H1 (cell line): ENCODE measurements at regions not wholly inside any gene's neighbourhood (a gene's known extent, or its start where the extent isn't known, plus 50 kb on each side); places are given as distances from the start of the nearest gene placed in this dataset.
A peak's percentile ranks its signal among the peaks of the same experiment; 100 is the strongest.
"Not testable (repeated sequence)": the region's sequence is repeated elsewhere in the genome, so short reads cannot be mapped to it uniquely, and the experiment has no call there.

Experiments used
- CTCF ChIA-PET: fragments of 300-600 bp; sonication (Branson Sonifier 250); formaldehyde crosslinking; loops from one replicate; lab custom pipeline; 2021; ENCODE audit not compliant: partially characterized antibody; lab: Charles Lee
- POLR2A ChIA-PET: fragments of 300-600 bp; sonication (Branson Sonifier 250); formaldehyde crosslinking; loops from one replicate; lab custom pipeline; 2021; ENCODE audit warnings: inconsistent platforms; ENCODE audit not compliant: partially characterized antibody; lab: Charles Lee
- DNase-seq, 2 experiments: peaks; one replicate each; pipeline versions ENCODE4 v3.0.0 to v3.0.0-alpha.2; 2010 to 2022; ENCODE audit warnings: low spot score in 2 of 2, low read depth in 1 of 2, mixed read lengths in 1 of 2
- FAIRE-seq: peaks from 2 replicates; lab custom pipeline; 2011; peaks lifted over from hg19 to GRCh38; lab: Jason Lieb, UNC
- H2AFZ ChIP-seq: 2 replicates; pipeline ENCODE4 v1.8.1; 2012; ENCODE audit warnings: low read length, inconsistent platforms
- H2AK5ac ChIP-seq: 2 replicates; pipeline ENCODE4 v1.6.1; 2013; ENCODE audit warnings: low read depth, low read length
- H2BK120ac ChIP-seq: replicated peaks from 2 replicates; pipeline ENCODE3; 2013; ENCODE audit warnings: low read depth, low read length, inconsistent platforms
- H2BK12ac ChIP-seq: 2 replicates; pipeline ENCODE4 v1.6.1; 2013; ENCODE audit warnings: low read depth, low read length
- H2BK15ac ChIP-seq: 2 replicates; pipeline ENCODE4 v1.6.1; 2013; ENCODE audit warnings: low read length
- H2BK20ac ChIP-seq: 2 replicates; pipeline ENCODE4 v1.6.1; 2013; ENCODE audit warnings: low read length
- H2BK5ac ChIP-seq: 2 replicates; pipeline ENCODE4 v1.6.1; 2013; ENCODE audit warnings: low read depth, low read length
- H3K14ac ChIP-seq: 2 replicates; pipeline ENCODE4 v1.6.1; 2013; ENCODE audit warnings: inconsistent platforms; ENCODE audit not compliant: insufficient read length
- H3K18ac ChIP-seq: 2 replicates; pipeline ENCODE4 v1.6.1; 2013; ENCODE audit warnings: low read length; ENCODE audit errors: extremely low read depth
- H3K23ac ChIP-seq: 2 replicates; pipeline ENCODE4 v1.6.1; 2013; ENCODE audit warnings: inconsistent platforms; ENCODE audit not compliant: insufficient read length
- H3K23me2 ChIP-seq: 2 replicates; pipeline ENCODE4 v1.6.1; 2013; ENCODE audit warnings: low read depth, low read length
- H3K27ac ChIP-seq: 2 replicates; pipeline ENCODE4 v1.6.1; 2011; ENCODE audit warnings: low read depth, low read length, inconsistent platforms
- H3K27me3 ChIP-seq, 4 experiments: replicated peaks in 1 of 4; 1 replicate in 1 of 4; 2 replicates in 3 of 4; pipeline versions ENCODE4 v1.6.1 to v1.8.1; 2011 to 2013; ENCODE audit warnings: low read length in 3 of 4, mild to moderate bottlenecking in 3 of 4, inconsistent platforms in 2 of 4, mixed read lengths in 2 of 4, moderate library complexity in 1 of 4; ENCODE audit not compliant: control insufficient read depth in 3 of 4, insufficient read depth in 3 of 4; ENCODE audit errors: extremely low read depth in 1 of 4
- H3K36me3 ChIP-seq, 4 experiments: 2 replicates each; pipeline versions ENCODE4 v1.6.1 to v1.8.1; 2011 to 2013; ENCODE audit warnings: mild to moderate bottlenecking in 4 of 4, low read length in 3 of 4, moderate library complexity in 2 of 4, control low read depth in 1 of 4, inconsistent platforms in 1 of 4; ENCODE audit not compliant: insufficient read depth in 4 of 4, control insufficient read depth in 2 of 4
- H3K4ac ChIP-seq: replicated peaks from 2 replicates; pipeline ENCODE3; 2013; ENCODE audit warnings: low read length, low read depth, mixed read lengths, inconsistent platforms; ENCODE audit not compliant: insufficient read length
- H3K4me1 ChIP-seq, 4 experiments: replicated peaks in 1 of 4; 1 replicate in 1 of 4; 2 replicates in 3 of 4; pipeline versions ENCODE4 v1.6.1 to v1.8.1; 2011 to 2013; ENCODE audit warnings: low read length in 3 of 4, inconsistent platforms in 2 of 4, mixed read lengths in 1 of 4; ENCODE audit not compliant: insufficient read depth in 4 of 4, control insufficient read depth in 3 of 4
- H3K4me2 ChIP-seq, 2 experiments: 2 replicates each; pipeline versions ENCODE4 v1.6.1 to v1.8.1; 2011 to 2013; ENCODE audit warnings: low read depth in 2 of 2, low read length in 2 of 2, control low read depth in 1 of 2, inconsistent platforms in 1 of 2, mild to moderate bottlenecking in 1 of 2; ENCODE audit not compliant: insufficient read depth in 1 of 2
- H3K4me3 ChIP-seq, 4 experiments: fragments of 200-600, 300-600 bp in 1 of 4; sonication (generic), shearing (Covaris generic), sonication (Bioruptor Twin) in 1 of 4; 2 replicates each; pipeline versions ENCODE4 v1.5.1 to v1.8.1; 2011 to 2016; ENCODE audit warnings: low read length in 4 of 4, low read depth in 3 of 4, control low read depth in 2 of 4, inconsistent platforms in 2 of 4, mild to moderate bottlenecking in 2 of 4, mixed read lengths in 1 of 4, moderate library complexity in 1 of 4; ENCODE audit not compliant: insufficient read depth in 2 of 4; ENCODE audit errors: extremely low read depth in 1 of 4
- H3K56ac ChIP-seq: replicated peaks from 2 replicates; pipeline ENCODE3; 2013; ENCODE audit warnings: low read depth, mild to moderate bottlenecking, mixed read lengths, low read length, inconsistent platforms; ENCODE audit not compliant: insufficient read length
- H3K79me1 ChIP-seq: 2 replicates; pipeline ENCODE4 v1.6.1; 2013; ENCODE audit warnings: low read depth, low read length, control low read depth
- H3K79me2 ChIP-seq, 2 experiments: 2 replicates each; pipeline versions ENCODE4 v1.6.1 to v1.8.1; 2012 to 2013; ENCODE audit warnings: low read length in 2 of 2, mild to moderate bottlenecking in 2 of 2, inconsistent platforms in 1 of 2; ENCODE audit not compliant: insufficient read depth in 2 of 2, control insufficient read depth in 1 of 2
- H3K9ac ChIP-seq, 4 experiments: replicated peaks in 1 of 4; 1 replicate in 1 of 4; 2 replicates in 3 of 4; pipeline versions ENCODE4 v1.6.1 to v1.8.1; 2011 to 2013; ENCODE audit warnings: low read depth in 3 of 4, low read length in 3 of 4, control low read depth in 2 of 4, mild to moderate bottlenecking in 2 of 4, moderate library complexity in 2 of 4, inconsistent platforms in 1 of 4; ENCODE audit errors: extremely low read depth in 1 of 4
- H3K9me3 ChIP-seq, 2 experiments: 2 replicates each; pipeline versions ENCODE4 v1.6.1 to v1.8.1; 2012 to 2013; ENCODE audit warnings: mild to moderate bottlenecking in 2 of 2, moderate library complexity in 2 of 2, control low read depth in 1 of 2, inconsistent platforms in 1 of 2, low read depth in 1 of 2, low read length in 1 of 2, mixed read lengths in 1 of 2; ENCODE audit not compliant: insufficient read depth in 2 of 2
- H4K20me1 ChIP-seq, 2 experiments: replicated peaks in 1 of 2; 2 replicates each; pipeline versions ENCODE3 to v1.8.1; 2011 to 2013; ENCODE audit warnings: inconsistent platforms in 2 of 2, low read length in 2 of 2, mild to moderate bottlenecking in 1 of 2; ENCODE audit not compliant: insufficient read depth in 2 of 2, control insufficient read depth in 1 of 2
- H4K5ac ChIP-seq: 2 replicates; pipeline ENCODE4 v1.6.1; 2013; ENCODE audit warnings: low read length, low read depth, mixed read lengths, inconsistent platforms; ENCODE audit not compliant: insufficient read length
- H4K8ac ChIP-seq: 2 replicates; pipeline ENCODE4 v1.8.0; 2013; ENCODE audit warnings: mild to moderate bottlenecking, moderate library complexity, low read length, inconsistent platforms; ENCODE audit not compliant: insufficient read depth; ENCODE audit errors: extremely low read depth
- H4K91ac ChIP-seq: replicated peaks from 2 replicates; pipeline ENCODE3; 2013; ENCODE audit warnings: low read length, mixed read lengths, inconsistent platforms; ENCODE audit not compliant: insufficient read length
- WGBS, 2 experiments: shearing (Covaris generic) in 1 of 2; methylation state at CpG; one replicate each; pipeline versions ENCODE4 v1.1.6 to v1.1.7; 2013 to 2015; ENCODE audit warnings: low lambda C conversion rate in 2 of 2, mixed read lengths in 2 of 2, inconsistent platforms in 1 of 2, low coverage in 1 of 2, missing lambda C conversion rate in 1 of 2; ENCODE audit not compliant: insufficient replicate concordance in 2 of 2, insufficient coverage in 1 of 2, insufficient read length in 1 of 2; ENCODE audit errors: extremely low coverage in 1 of 2, missing lambda C conversion rate in 1 of 2; 5-methylcytosine and 5-hydroxymethylcytosine counted together

DNA sequence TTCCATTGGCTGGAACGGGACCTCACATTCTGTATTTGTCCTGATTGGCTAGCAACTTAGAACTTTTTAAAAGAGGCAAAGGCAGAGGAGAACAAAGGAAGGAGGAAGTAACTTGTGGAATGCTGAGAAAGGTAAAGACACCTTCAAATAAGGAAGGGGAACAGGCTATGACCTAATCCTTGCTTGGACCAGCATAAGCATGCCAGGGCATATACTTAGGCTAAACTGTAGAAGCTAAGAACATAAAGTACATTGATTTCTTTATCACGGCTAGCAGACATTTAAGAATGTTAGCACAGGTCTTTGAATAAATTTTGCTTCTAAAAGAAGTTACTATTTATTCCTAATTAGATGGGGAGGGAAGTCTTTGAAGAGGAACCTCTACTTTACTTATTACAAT, 136.4 kb upstream of the SMYD2 start:
- H3K4me3 ChIP-seq, DNase-seq, H3K27ac ChIP-seq, H2BK120ac ChIP-seq, H2BK20ac ChIP-seq, H4K8ac ChIP-seq, H2BK5ac ChIP-seq, H3K79me2 ChIP-seq, H3K9ac ChIP-seq, H3K14ac ChIP-seq, H2AK5ac ChIP-seq, H3K4me2 ChIP-seq, H4K5ac ChIP-seq, POLR2A ChIA-PET, CTCF ChIA-PET, H3K9me3 ChIP-seq, H3K4me1 ChIP-seq, FAIRE-seq, H4K91ac ChIP-seq, H2BK15ac ChIP-seq, H3K27me3 ChIP-seq, H2BK12ac ChIP-seq, H3K23me2 ChIP-seq, H3K23ac ChIP-seq, H3K79me1 ChIP-seq, H3K18ac ChIP-seq, H4K20me1 ChIP-seq, H3K36me3 ChIP-seq, H3K4ac ChIP-seq, H3K56ac ChIP-seq: not testable (repeated sequence)
- WGBS, 2 experiments, result 86% methylated on average over 2 of the region's 2 CpGs; no CpG with 5 or more reads in 1 of the 2 experiments
- H2AFZ ChIP-seq, result 0 out of 2 replicates have a peak overlapping the region, but pooled peaks have one; percentile 66
